ENCODE measurements at regions not wholly inside any gene's neighbourhood (a gene's known extent, or its start where the extent isn't known, plus 50 kb on each side); places are given as distances from the start of the nearest gene placed in this dataset.

DNA sequence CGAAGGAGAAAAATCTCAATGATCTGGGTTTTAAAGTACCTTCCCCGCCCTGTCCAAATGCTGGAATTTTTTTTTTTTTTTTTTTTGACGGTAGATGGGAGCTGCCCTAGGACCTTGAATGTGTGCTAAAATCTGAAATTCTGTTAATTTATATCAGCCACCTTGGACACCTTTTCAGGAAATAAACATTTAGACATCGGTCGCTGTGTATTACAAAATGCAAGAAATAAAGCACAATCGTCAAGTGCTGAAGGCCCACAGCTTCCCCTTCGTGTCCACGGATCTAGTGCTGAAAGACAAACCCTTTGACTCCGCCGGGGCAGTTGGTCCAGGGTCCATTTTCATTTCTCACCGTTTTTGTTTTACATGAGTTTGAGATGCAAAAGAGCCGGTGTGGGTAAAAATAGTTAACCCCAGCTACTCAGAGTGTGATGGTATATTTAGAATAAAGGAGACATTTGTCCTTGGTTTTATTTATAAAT is 90.2 kb upstream of the CHD2 start:
- Histone ChIP-seq H3K27ac (peak overlapping the region; percentile 93 to 98 (median 96)), H3K27me3 (no peaks in the 10 kb centered on the region), H3K4me3 (peak overlapping the region in 1 of 2 donors; percentile 10), H3K9me3 (no peaks in the 10 kb centered on the region), H3K4me1 (peaks cover 38% of the 10 kb centered on the region), H3K36me3 (replicated peaks in 1 of 2; ENCODE audit: insufficient read depth in 1 of 2, low read depth in 2 of 2) (no peaks in the 10 kb centered on the region)
- DNase-seq, result peak; percentile 57 to 74 (median 62)
- ATAC-seq, result no peak
- intact Hi-C loops (cut with DNase I), result no loop called here
- TF ChIP-seq, protein P1, sequence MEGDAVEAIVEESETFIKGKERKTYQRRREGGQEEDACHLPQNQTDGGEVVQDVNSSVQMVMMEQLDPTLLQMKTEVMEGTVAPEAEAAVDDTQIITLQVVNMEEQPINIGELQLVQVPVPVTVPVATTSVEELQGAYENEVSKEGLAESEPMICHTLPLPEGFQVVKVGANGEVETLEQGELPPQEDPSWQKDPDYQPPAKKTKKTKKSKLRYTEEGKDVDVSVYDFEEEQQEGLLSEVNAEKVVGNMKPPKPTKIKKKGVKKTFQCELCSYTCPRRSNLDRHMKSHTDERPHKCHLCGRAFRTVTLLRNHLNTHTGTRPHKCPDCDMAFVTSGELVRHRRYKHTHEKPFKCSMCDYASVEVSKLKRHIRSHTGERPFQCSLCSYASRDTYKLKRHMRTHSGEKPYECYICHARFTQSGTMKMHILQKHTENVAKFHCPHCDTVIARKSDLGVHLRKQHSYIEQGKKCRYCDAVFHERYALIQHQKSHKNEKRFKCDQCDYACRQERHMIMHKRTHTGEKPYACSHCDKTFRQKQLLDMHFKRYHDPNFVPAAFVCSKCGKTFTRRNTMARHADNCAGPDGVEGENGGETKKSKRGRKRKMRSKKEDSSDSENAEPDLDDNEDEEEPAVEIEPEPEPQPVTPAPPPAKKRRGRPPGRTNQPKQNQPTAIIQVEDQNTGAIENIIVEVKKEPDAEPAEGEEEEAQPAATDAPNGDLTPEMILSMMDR (IDR thresholded peaks at IDR 0.05), result no peak
- no peak for TF ChIP-seq POLR2A (IDR thresholded peaks at IDR 0.05)
- 1% methylated on average over 12 of the region's 12 CpGs for WGBS, 2 donors

DNA sequence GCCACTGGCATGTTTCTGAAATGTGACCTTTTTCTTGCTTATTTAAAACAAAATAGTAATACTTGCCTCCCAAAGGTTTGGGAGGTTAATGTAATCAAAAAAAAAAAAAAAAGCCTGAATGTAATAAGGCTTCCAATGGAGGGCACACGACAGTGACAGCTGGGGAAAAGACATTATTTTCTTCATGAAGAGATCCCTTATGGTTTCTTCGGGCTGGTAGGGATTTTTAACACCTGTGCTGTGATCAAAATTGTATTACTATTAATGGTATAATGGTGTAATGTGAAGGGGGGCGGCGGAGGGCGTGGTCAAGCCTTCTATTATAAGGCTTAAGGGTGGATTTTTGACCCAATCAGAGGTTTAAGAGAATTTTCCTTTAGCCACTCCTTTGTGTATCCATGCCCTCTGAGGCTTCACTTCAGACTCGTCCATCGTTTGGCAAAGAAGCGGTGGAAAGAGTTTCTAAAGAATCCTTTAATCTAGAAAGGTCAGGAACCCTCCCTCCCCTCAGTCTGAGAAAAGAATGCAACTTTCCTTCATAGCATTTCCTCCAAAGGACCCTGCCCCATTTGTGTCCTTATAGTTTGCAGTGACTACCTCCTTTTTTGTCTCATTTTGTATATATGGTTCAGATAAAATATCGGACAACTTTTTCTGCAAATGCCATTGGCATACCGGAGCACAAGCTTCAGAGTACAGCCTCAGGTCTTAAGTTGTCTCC is 89.5 kb upstream of the CHD2 start:
- TF ChIP-seq POLR2A (IDR thresholded peaks at IDR 0.05), result peak; percentile 40 to 88 (median 85)
- TF ChIP-seq, protein P1 (IDR thresholded peaks at IDR 0.05), result no peak
- Histone ChIP-seq H3K4me3 (no peak overlapping the region), H3K36me3 (replicated peaks in 1 of 2; ENCODE audit: insufficient read depth in 1 of 2, low read depth in 2 of 2) (no peaks in the 10 kb centered on the region), H3K27me3 (no peaks in the 10 kb centered on the region), H3K27ac (peak overlapping the region; percentile 93 to 98 (median 96)), H3K4me1 (peaks cover 37% of the 10 kb centered on the region), H3K9me3 (no peaks in the 10 kb centered on the region)
- DNase-seq (peak; percentile 84 to 91 (median 84)), ATAC-seq (peak; percentile 25)
- WGBS, 2 donors, result 3 to 4% methylated on average over 10 of the region's 10 CpGs
- intact Hi-C loops (cut with DNase I), result no loop called here

DNA sequence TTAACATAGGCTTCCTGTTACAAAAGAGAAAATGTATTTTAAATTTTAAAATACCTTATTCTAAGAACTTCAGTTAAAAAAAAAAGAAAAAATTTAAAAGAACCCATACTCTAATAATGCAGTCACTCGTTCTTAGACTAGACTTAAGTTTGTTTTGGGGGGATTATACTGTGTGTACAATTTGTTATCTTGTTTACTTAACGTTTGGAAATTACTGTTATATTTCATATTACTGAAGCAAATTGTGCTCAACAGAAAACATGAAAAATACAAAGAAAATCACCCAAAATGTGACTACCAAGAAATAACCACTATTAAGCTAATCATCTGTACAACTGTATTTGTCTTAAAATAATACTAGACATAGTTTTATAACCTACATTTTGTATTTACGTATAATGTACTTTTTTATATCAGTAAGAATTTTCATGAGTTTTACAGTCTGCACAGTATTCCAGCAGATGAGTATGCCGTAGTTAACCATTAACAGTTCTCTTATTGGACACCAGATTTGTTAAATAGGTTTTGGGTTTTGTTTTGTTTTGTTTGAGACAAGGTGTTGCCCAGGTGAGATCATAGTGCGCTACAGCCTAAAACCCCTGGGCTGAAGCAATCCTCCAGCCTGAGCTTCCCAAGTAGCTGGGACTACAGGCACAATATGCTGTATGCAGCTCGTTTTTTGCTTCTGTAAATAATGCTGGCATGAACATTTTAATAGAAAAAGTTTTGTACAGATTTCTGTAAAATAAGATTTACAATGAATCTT is 88.8 kb upstream of the CHD2 start:
- intact Hi-C loops (cut with DNase I), result no loop called here
- TF ChIP-seq POLR2A (IDR thresholded peaks at IDR 0.05), result peak; percentile 25 to 94 (median 84)
- TF ChIP-seq, protein P1 (IDR thresholded peaks at IDR 0.05), result peak in 3 of 7 experiments; percentile 5 to 25 (median 15)
- Histone ChIP-seq H3K9me3 (no peaks in the 10 kb centered on the region), H3K27ac (peak overlapping the region; percentile 68 to 97 (median 94)), H3K27me3 (no peaks in the 10 kb centered on the region), H3K4me3 (no peak overlapping the region), H3K36me3 (replicated peaks in 1 of 2; ENCODE audit: insufficient read depth in 1 of 2, low read depth in 2 of 2) (no peaks in the 10 kb centered on the region), H3K4me1 (peaks cover 37% of the 10 kb centered on the region)
- ATAC-seq, result peak; percentile 62
- WGBS, 2 donors, result 8 to 11% methylated on average over 6 of the region's 6 CpGs
- peak; percentile 78 to 90 (median 83) for DNase-seq

DNA sequence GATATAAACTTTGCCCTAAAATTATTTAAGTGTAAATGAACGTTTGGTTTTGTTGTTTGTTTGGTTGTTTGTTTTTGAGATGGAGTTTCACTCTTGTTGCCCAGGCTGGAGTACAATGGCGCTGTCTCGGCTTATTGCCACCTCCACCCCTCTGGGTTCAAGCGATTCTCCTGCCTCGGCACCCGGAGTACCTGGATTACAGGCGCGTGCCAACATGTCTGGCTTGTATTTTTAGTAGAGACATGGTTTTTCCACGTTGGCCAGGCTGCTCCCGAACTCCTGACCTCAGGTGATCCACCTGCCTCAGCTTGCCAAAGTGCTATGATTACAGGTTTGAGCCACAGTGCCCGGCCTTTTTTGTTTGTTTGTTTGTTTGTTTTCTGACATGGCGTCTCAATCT is 87.9 kb upstream of the CHD2 start:
- 30 to 35% methylated on average over 12 of the region's 12 CpGs for WGBS, 2 donors
- H3K27ac ChIP-seq, result peak overlapping the region in 3 of 4 donors; percentile 93 to 97 (median 94)
- intact Hi-C loops (cut with DNase I), result no loop called here

More for the DNA sequence above, 87.9 kb upstream of the CHD2 start:
- Histone ChIP-seq H3K36me3 (replicated peaks in 1 of 2; ENCODE audit: insufficient read depth in 1 of 2, low read depth in 2 of 2) (no peaks in the 10 kb centered on the region), H3K9me3 (no peaks in the 10 kb centered on the region), H3K4me1 (peaks cover 37% of the 10 kb centered on the region), H3K27me3 (no peaks in the 10 kb centered on the region), H3K4me3 (no peak overlapping the region)
- ATAC-seq (no peak), DNase-seq (peak in 1 of 4 donors; percentile 28)
- TF ChIP-seq POLR2A (IDR thresholded peaks at IDR 0.05), result no peak
- TF ChIP-seq, protein P1 (IDR thresholded peaks at IDR 0.05), result no peak
